GM21367 (cell line): ENCODE measurements at regions not wholly inside any gene's neighbourhood (a gene's known extent, or its start where the extent isn't known, plus 50 kb on each side); places are given as distances from the start of the nearest gene placed in this dataset.
"Not testable (repeated sequence)": the region's sequence is repeated elsewhere in the genome, so short reads cannot be mapped to it uniquely, and the experiment has no call there.

Experiments used
- ATAC-seq: cut with Tn5 transposase; IDR thresholded peaks from one replicate; pipeline ENCODE4 v1.9.1; 2021; ENCODE audit not compliant: unreplicated experiment

DNA sequence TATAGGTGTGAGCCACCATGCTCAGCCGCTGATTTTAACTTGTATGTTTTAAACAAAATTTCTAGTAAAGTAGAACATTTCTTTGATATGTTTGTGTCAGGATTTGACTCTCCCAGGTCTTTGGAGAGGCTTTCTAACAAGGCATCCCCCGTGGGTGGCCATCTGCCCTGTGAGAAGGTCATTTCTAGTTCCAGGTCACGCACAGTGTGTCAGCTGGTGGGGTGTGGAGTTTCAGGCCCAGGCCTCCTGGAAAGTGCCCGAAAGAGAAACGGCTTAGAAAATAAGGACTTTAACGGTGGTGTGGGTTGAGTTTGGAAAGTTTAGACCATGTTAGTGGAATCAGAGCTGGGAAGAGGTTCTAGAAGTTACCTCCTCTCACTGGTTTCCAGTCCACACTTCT is 61.0 kb downstream of the SPDYE17 start:
- not testable (repeated sequence) for ATAC-seq

DNA sequence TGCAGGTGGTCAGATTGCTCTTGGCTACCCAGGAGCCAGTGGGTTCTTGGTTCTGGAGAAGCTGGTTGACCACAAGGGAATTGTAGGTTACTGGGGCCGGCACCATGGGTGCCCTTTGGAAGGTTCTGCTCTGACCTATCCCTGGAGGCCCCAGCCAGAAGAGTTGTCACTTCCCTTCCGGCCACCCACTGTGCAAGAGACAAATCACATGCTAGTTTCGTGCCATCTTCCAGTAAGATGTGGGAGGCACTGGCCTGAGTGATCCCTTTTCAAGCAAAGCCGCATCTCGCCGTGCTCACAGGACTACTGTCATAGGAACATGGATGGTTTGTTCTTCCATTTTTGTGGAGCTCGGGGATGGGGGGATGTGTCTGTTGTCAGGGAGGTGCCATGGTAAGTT is 62.3 kb downstream of the SPDYE17 start:
- not testable (repeated sequence) for ATAC-seq

DNA sequence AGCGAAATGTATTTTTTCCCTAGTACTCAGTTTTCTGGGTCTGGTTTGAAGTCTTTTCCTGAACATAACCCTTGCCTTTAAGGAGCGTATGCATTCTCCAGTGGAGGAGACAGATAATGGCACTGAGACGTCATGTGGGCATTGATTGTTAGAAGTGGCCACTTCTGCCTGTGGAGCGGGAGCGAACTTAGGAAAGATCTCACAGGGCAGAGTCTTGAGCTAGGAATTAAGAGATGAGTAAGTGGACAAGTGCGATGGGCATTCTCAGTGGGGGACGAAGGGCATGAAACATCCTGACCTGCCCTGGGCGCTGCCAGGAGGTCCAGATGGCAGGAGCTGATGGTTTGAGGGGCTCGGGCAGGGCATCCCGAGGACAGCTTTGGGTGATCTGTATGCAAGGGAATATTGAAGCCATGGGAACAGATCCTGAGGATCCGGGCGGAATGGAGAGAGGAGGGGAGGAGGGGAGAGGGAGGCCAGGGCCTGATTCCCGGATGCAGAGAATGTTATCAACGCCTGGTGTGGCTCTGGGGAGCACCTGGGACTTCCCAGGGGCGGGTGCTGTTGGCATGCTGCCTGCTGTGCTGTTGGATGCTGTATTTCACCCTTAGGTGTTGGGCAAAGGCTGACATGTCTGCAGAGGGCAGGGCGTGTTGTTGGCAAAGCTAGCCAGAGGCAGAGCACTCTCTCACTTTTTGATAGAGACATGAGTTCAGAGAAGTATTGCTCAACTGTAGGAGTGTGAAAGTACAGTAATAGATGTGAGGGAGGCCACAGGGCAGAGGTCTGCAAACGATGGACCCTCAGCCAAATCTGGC is 66.2 kb downstream of the SPDYE17 start:
- not testable (repeated sequence) for ATAC-seq

DNA sequence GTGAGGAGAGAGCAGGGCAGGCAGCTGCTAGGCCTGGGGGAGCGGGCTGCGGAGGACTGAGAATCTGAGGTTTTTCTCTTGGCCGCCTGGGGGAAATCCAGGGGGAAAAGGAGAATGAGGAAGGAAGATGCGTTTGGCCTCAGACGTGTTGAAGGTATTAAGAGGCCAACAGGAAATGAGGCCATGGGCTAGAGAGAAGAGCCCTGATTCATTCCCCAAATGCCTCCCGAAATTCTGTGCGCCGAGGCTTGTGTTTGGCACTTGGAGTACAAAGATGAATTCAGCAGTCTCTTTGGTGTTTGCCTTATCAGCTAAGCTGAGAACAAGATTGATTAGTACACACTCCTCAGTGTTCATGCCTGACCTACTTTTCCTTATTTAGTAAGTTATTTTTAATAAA is 68.1 kb downstream of the SPDYE17 start:
- ATAC-seq: not testable (repeated sequence)

DNA sequence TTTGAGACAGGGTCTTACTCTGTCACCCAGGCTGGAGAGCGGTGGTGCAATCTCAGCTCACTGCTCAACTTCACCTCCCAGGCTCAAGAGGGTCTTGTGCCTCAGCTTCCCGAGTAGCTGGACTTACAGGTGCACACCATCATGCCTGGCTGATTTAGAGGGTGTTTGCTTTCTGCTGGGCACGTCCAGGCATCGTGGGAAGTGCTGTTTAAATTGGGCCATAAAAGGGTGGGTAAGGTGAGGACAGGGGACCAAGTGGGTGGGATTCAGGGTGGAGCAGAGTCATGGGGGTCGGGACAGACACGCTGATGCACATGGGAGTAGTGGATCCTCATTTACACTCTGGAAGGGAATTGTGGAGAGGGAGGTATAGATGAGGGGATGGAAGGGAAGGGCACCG is 69.1 kb downstream of the SPDYE17 start:
- ATAC-seq: not testable (repeated sequence)

DNA sequence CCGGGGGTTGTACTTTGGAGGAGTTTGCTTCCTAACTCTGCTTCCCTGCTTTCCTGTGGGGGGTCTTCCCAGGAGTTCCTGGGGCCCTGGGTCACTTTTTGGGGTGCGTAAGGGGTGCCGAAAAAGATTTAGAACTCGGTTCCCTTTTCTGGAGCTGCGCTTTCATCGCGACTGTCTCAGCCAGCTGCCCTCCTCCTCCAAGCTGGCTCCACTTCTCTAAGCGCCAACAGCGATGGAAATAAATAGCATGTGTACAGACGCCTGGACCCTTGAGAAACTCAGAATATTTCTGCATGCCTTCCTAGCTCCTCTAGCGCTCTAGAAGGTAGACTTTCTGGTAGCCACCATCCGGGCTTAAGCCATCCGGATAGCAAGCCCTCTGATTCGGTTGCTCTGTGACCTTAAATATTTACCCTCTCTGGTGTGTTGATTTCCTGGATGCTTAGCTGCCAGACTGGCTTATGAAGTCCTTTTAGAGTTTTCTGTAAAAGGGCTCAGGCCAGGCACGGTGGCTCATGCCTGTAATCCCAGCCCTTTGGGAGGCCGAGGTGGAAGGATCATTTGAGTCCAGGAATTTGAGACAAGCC is 71.7 kb downstream of the SPDYE17 start:
- not testable (repeated sequence) for ATAC-seq

DNA sequence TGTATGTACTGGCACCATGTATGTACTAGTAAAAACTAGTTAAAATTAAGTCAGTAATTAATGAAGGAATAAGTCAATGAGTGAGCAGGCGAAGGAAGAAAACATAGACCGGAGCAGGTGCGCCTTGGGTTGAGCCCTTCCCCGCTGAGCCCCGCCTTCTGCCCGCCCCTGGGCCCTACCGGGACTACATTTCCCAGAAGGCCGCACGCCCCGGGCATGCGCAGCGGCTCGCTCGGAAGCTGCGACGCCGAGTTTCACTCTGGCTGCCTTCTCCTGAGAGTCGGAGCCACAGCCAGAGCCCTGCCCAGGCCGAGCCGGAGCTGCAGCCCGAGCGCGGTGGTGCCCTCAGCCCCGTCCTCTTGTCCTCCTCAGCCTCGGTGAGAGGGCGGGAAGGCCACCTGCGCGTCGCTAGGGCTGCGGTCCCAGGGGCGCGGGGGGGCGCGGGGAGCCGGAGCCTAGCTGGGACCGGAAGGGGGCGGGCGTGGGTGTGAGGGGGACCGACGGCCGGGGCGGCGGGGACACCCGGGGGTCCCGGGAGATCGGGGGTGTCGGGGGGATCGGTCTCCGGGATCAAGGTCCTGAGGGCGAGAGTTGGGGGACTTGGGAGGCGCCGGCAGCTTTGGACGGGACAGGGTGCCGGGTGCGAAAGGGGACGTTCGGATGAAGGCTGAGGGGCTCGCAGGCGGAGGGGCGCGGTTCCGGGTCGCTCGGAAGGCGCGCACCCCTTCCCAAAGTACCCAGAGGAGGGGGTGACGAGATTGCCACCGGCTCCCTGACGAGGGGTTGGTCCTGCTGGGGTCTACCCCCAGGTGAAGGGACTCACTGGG is 72.4 kb downstream of the SPDYE17 start:
- peak; percentile 94 for ATAC-seq

DNA sequence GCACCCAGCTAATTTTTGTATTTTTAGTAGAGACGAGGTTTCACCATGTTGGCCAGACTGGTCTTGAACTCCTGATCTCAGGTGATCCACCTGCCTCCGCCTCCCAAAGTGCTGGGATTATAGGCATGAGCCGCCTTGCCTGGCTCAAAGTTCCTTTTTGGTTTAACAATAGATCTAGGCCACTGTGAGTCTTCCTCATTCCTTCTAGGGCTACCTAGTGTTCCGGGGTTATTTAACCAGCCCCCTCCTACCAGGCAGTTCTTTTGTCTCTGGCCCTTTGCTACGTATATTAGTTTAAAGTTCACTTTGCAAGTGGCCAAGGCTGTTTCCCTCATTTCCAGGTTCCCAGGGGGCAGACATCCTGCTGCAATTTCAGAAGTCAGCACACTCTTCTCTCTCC is 75.6 kb downstream of the SPDYE17 start:
- not testable (repeated sequence) for ATAC-seq

DNA sequence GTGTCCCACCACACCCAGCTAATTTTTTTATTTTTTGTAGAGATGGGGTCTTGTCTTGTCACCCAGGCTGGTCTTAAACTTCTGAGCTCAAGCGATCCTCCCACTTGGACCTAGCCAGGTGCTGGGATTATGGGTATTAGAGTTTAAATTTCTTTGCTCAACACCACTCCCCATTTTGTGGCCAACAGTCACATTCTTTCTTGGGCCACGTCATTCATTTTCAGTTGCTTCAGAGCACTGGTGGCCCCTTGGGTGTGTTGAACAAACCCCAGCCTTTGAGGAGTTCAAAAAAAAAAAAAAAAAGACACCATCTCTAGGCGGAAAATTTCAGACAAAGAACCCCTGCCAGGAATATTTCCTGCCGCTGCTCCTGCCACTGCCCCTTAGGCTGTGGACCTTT is 77.0 kb downstream of the SPDYE17 start:
- not testable (repeated sequence) for ATAC-seq

DNA sequence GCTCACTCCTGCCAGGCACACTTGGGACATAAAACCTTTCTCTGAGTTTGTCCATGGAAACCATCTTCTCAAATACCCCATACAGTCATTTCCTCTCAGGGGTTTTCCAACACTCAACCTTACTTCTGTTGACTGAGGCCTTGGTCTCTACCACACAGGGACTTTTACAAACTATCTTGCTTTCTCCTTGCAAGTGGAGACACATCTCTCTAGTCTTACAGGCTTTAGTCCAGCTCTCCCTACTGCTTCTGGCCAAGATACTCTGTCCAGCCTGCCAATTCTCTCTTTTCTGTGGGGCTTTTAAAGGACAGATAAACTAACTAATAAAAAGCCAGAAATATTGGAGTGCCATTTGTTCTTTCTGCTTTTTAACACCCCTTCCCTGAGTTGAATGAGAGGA is 87.6 kb downstream of the SPDYE17 start:
- peak; percentile 40 for ATAC-seq

DNA sequence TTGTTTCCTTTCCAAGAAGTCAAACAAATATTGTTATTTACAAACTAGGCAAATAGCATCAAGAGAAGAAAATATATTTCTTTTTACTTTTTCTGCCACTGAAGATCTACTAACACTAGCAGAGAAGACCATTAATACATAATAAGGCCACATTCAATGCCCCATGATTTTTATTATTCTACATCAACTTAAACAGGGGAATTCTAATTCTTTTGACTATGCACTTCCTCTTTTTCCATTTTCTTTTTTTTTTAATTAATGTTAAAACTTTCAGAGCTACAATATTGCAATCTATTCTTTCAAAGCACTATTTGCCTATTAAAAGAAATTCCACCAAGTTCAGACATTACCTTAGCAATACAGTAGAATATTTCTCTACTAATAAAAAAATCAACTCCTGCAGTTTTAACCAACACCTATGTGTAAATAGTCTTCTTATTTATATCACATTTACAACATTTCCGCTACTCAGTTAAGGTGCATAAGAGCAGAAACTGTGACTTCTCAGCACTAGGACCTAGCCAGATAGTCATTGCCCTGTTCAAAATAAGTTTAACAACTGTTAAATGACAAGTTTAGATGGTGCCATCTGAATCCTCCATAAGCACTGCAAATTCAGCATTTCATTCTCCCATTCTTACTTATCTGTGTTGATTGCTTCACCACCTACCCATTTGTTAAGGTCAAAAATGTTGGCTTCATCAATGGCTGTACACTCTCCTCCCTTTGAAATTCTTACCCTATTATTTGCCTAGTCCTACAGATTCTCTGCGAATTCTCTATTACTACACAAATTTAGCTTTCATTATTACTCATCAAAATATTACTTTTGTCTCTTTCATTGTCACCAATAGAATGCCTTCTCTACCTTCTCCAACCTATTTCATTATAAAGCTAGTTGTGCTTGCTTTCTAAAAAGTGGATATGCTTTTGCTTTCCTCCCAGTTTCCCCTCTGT is 90.1 kb downstream of the SPDYE17 start:
- not testable (repeated sequence) for ATAC-seq

DNA sequence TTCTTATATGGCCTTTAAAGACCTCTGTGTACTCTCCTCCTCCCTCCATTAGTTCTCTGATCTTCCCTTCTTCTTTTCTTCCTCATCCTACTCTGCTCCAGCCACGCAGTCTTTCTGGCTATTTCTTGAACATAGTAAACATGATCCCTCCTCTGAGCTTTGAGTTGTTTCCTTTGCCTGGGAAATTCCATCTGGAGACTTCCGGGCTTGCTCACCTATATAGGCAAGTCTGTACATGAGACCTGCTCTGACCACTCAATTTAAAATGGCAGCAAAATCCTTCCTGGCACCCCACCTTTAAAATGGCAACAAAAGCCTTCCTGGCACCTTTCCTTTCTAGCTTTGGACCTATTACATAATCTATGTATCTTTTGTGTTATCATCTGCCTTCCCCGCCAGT is 94.4 kb downstream of the SPDYE17 start:
- not testable (repeated sequence) for ATAC-seq

DNA sequence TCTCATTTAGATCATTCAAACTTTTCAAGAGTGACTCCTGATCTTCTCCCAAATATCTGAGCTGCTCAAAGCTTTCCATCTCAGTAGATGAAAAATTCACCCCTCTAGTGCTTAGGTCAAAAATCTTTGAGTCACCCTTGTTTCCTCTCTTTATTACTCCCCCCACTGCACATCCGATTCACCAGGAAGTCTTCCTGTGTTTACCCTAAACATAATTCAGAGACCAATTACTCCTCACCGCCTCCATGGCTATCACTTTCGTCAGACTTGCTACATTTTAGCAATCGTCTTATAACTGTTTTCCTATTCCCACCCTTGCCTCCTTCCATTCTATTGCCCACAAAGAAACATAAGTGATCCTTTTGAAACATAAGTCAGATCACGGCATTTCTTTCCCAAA is 94.8 kb downstream of the SPDYE17 start:
- not testable (repeated sequence) for ATAC-seq

DNA sequence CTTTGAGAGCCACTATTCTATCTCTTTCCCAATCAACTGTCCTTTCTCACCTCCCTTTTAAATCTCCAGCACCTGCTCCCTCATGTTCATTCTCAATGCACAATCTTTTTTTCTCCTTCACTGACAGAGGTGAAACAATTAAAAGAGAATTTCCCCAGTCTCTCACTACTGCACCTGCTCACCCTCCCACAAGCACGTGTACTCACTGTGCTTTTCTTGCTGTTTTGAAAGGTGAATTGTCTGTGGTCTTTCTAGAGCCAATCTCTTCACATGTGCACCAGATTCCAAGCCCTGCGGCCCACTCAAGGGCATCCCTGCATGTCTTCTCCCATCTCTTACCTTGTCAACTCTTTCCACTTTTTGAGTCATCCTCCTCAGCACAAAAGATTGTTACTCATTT is 95.8 kb downstream of the SPDYE17 start:
- not testable (repeated sequence) for ATAC-seq

DNA sequence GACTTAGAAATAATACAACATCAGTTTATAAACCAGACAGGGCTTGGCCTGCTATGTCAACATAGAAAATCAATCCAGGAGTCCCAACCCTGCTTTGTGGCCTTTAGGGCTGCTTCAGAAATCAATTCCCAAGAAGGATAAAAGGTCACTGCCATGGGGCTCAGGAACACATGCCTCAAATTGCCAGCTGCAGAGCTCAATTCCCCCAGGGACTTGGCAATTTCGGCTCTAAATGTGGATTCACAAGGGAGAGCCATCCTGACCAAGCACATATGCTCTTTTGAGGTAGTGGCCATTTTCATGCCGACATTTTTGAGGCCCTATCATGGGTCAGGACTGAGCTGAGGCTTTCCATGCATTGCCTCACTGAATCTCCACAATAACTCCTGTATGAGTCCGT is 97.5 kb downstream of the SPDYE17 start:
- not testable (repeated sequence) for ATAC-seq

DNA sequence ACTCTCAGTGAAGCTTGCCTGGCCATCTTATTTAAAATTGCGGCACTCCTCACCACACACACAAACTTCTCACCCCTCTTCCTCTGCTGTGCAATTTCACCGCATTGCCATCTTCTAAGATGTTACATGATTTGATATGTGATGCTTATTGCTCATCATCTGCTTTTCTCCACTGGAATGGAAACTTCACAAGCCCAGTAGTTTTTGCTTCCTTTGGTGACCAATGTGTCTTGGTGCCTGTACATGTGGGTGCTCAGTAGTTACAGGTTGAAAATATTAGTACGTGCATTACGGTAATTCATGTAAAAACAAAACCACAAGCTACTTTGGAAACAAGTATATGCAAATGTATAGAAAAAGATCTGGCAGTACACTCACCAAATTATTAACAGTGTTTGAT is 99.2 kb downstream of the SPDYE17 start:
- not testable (repeated sequence) for ATAC-seq

DNA sequence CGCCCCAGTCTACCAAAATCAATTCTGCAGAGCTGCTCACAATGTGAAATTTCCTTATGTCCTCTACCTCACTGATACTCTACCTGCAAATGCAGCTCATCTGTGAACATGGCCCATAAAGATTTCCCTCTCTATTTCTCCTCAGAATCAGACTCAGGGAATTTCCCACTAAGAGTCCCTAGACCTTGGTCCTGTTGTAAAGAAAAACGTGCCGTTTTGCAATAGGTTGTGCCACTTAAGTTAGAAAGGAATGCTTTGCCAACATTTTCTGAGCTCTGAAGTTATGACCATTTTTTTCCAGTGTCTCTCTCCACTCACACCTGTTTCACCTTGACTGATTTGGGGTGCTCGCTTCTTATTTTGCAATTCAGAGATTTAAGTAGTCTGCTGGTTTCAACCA is 100.7 kb downstream of the SPDYE17 start:
- ATAC-seq: not testable (repeated sequence)

DNA sequence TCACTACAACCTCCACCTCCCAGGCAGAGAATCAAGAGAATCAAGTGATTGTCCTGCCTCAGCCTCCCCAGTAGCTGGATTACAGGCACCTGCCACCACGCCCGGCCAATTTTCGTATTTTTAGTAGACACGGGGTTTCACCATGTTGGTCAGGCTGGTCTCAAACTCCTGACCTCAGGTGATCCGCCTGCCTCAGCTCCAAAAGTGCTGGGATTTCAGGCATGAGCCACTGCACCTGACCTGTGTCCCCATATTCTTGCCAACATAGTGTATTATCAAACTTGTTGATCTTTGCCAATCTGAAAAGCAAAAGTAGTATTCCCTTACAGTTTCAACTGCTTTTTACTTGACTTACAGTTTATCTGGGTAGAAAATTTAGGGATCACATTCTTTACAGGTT is 101.7 kb downstream of the SPDYE17 start:
- ATAC-seq: not testable (repeated sequence)

DNA sequence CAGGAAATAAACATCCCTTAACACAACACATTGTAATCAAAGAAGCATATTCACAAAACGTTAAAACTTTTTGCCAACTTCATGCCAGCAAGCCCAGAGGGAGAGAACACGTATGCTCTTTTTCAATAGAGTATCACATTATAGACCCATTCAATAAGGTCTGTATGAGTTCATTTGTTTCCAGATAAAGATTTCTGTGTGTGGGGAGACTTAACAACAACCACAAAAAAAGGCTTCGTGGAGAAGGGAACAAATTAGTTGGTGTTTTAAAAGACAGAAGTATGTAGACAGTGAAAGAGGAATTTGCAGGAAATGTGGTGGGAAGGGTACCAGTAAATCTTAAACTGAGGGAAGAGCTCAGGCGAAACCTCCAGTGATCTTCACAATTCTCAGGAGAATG is 103.4 kb downstream of the SPDYE17 start:
- not testable (repeated sequence) for ATAC-seq

DNA sequence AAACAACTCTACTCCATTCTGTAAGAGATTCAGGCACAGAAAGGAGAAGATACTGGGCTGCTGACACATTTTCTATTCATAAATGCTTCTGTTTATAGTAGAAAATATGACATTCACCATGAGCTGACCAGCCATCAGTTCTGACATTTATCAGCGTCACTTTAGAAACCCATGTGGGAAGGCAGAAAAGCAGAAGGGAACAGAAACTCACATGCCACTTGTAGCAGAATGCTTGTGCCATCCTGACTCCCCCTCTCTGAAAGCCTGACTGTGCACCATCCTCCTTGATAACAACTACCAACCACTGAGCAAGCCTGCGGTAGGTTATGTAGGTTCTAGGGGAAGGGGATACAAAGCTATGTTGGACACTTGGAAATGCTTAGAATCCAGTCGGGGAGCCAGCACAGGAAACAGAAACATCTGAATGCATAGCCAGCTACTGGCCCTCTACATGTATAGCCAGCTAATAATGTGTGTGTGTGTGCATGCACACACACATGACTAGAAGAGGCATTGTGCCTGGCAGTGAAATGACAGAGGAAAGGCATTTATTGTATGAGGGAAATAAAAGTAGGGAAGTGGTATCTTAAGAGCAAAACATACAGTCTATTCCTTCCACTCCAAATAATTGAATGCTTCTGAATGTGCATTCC is 104.3 kb downstream of the SPDYE17 start:
- not testable (repeated sequence) for ATAC-seq
